CD4-positive, alpha-beta T cell treated with Interleukin-2 at 100 ng/mL for 4 hours (primary cell): ENCODE measurements at regions not wholly inside any gene's neighbourhood (a gene's known extent, or its start where the extent isn't known, plus 50 kb on each side); places are given as distances from the start of the nearest gene placed in this dataset.
"Not testable (repeated sequence)": the region's sequence is repeated elsewhere in the genome, so short reads cannot be mapped to it uniquely, and the experiment has no call there.

Source experiments
- DNase-seq: peaks from one replicate; pipeline ENCODE4 v3.0.0-alpha.2; 2020; ENCODE audit warnings: low spot score

- DNase-seq = no peak
Observed at GRCh38 chr5:113721171-113721570, 207.7 kb downstream of the YTHDC2 start.

- DNase-seq = no peak
Observed at GRCh38 chr5:113723021-113723420, 209.5 kb downstream of the YTHDC2 start.

GRCh38 chr5:113735751-113736150, 222.3 kb downstream of the YTHDC2 start:
- no peak for DNase-seq

GRCh38 chr5:113742176-113742575, 228.7 kb downstream of the YTHDC2 start:
- DNase-seq = no peak

- DNase-seq = no peak
Observed at GRCh38 chr5:113742639-113743038, 229.1 kb downstream of the YTHDC2 start.

GRCh38 chr5:113748403-113748802, 234.9 kb downstream of the YTHDC2 start:
- no peak for DNase-seq

GRCh38 chr5:113749334-113749733, 235.8 kb downstream of the YTHDC2 start:
- no peak for DNase-seq

- DNase-seq = not testable (repeated sequence)
Observed at GRCh38 chr5:113753182-113753581, 239.7 kb downstream of the YTHDC2 start.

GRCh38 chr5:113755516-113755915, 242.0 kb downstream of the YTHDC2 start:
- DNase-seq = no peak

GRCh38 chr5:113757508-113757907, 244.0 kb downstream of the YTHDC2 start:
- DNase-seq = no peak

GRCh38 chr5:113759505-113759904, 246.0 kb downstream of the YTHDC2 start:
- DNase-seq = no peak

GRCh38 chr5:113760486-113760885, 247.0 kb downstream of the YTHDC2 start:
- no peak for DNase-seq

GRCh38 chr5:113761594-113761993, 248.1 kb downstream of the YTHDC2 start:
- no peak for DNase-seq

- no peak for DNase-seq
Observed at GRCh38 chr5:113764382-113764781, 250.9 kb downstream of the YTHDC2 start.

- DNase-seq = not testable (repeated sequence)
Observed at GRCh38 chr5:113766827-113767226, 253.3 kb downstream of the YTHDC2 start.

GRCh38 chr5:113770648-113771047, 257.2 kb downstream of the YTHDC2 start:
- DNase-seq = no peak

- DNase-seq = no peak
Observed at GRCh38 chr5:113771483-113771882, 258.0 kb downstream of the YTHDC2 start.

- DNase-seq = no peak
Observed at GRCh38 chr5:113776168-113776567, 262.7 kb downstream of the YTHDC2 start.

- DNase-seq = no peak
Observed at GRCh38 chr5:113776832-113777525, 263.5 kb downstream of the YTHDC2 start.

GRCh38 chr5:113778147-113778546, 264.7 kb downstream of the YTHDC2 start:
- DNase-seq = no peak

- DNase-seq = no peak
Observed at GRCh38 chr5:113788141-113788655, 274.7 kb downstream of the YTHDC2 start.

- no peak for DNase-seq
Observed at GRCh38 chr5:113789769-113790168, 276.3 kb downstream of the YTHDC2 start.

- no peak for DNase-seq
Observed at GRCh38 chr5:113792806-113793205, 279.3 kb downstream of the YTHDC2 start.

GRCh38 chr5:113794981-113795380, 281.5 kb downstream of the YTHDC2 start:
- DNase-seq = no peak
